AG20443 (cell line): ENCODE measurements at regions not wholly inside any gene's neighbourhood (a gene's known extent, or its start where the extent isn't known, plus 50 kb on each side); places are given as distances from the start of the nearest gene placed in this dataset.

Experiments used
- DNase-seq: peaks from one replicate; pipeline ENCODE4 v3.0.0; 2012; ENCODE audit warnings: low spot score, mixed read lengths

GRCh38 chr6:145381941-145382340 lies 353.4 kb downstream of the EPM2A start:
- no peak for DNase-seq

GRCh38 chr6:145383428-145383827 lies 351.9 kb downstream of the EPM2A start:
- DNase-seq = no peak

- no peak for DNase-seq
These were observed 350.8 kb downstream of the EPM2A start for GRCh38 chr6:145384503-145384902.

GRCh38 chr6:145396499-145396898 lies 338.8 kb downstream of the EPM2A start:
- no peak for DNase-seq

- DNase-seq = no peak
These were observed 334.8 kb downstream of the EPM2A start for GRCh38 chr6:145400508-145400907.

- DNase-seq = no peak
These were observed 330.2 kb downstream of the EPM2A start for GRCh38 chr6:145405006-145405551.

- DNase-seq = no peak
These were observed 328.5 kb downstream of the EPM2A start for GRCh38 chr6:145406783-145407182.

GRCh38 chr6:145415616-145416015 lies 319.7 kb downstream of the EPM2A start:
- DNase-seq = no peak

GRCh38 chr6:145420599-145420998 lies 314.7 kb downstream of the EPM2A start:
- DNase-seq = no peak

GRCh38 chr6:145423936-145424335 lies 311.4 kb downstream of the EPM2A start:
- no peak for DNase-seq

- no peak for DNase-seq
These were observed 308.1 kb downstream of the EPM2A start for GRCh38 chr6:145427232-145427631.

- DNase-seq = no peak
These were observed 306.6 kb downstream of the EPM2A start for GRCh38 chr6:145428706-145429105.

GRCh38 chr6:145442110-145442509 lies 293.2 kb downstream of the EPM2A start:
- no peak for DNase-seq

GRCh38 chr6:145445674-145446073 lies 289.6 kb downstream of the EPM2A start:
- no peak for DNase-seq

GRCh38 chr6:145451029-145451428 lies 284.3 kb downstream of the EPM2A start:
- DNase-seq = no peak

- DNase-seq = no peak
These were observed 281.9 kb downstream of the EPM2A start for GRCh38 chr6:145453376-145453775.

- DNase-seq = no peak
These were observed 281.3 kb downstream of the EPM2A start for GRCh38 chr6:145454006-145454405.

- DNase-seq = no peak
These were observed 277.8 kb downstream of the EPM2A start for GRCh38 chr6:145457556-145457955.

GRCh38 chr6:145468534-145468933 lies 266.8 kb downstream of the EPM2A start:
- DNase-seq = no peak

- no peak for DNase-seq
These were observed 266.3 kb downstream of the EPM2A start for GRCh38 chr6:145469021-145469420.

- DNase-seq = no peak
These were observed 259.4 kb downstream of the EPM2A start for GRCh38 chr6:145475794-145476396.

- no peak for DNase-seq
These were observed 255.3 kb downstream of the EPM2A start for GRCh38 chr6:145480024-145480423.

- DNase-seq = no peak
These were observed 251.9 kb downstream of the EPM2A start for GRCh38 chr6:145483191-145483996.
